ENCODE measurements at regions not wholly inside any gene's neighbourhood (a gene's known extent, or its start where the extent isn't known, plus 50 kb on each side); places are given as distances from the start of the nearest gene placed in this dataset.

DNA sequence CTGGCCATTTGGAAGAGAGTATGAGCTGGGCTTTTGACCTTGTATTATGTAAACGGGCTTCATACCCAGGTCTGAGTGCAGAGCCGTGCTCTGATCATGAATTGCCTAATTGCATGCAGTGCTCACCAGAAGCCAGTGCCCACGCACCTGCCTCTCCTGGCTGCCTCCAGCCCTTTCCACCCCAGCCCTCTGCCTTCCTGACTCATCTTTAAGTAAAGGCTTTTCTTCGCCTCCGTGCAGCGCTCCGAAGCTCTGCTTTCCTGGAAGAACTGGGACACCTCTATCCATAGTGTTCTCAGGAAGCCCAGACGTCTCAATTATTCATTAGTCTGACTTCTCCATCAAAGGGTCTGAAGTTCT, 413.7 kb downstream of the PTPRU start:
- H3K27ac ChIP-seq (ENCODE audit: low read depth, low read length) = no peak overlapping the region
- H4K20me1 ChIP-seq (ENCODE audit: insufficient read depth, low read length) = no peaks in the 10 kb centered on the region
- peaks cover 2% of the 10 kb centered on the region for H3K9me3 Mint-ChIP-seq (ENCODE audit: unreplicated experiment)
- H3K36me3 Mint-ChIP-seq (ENCODE audit: low read depth, unreplicated experiment) = no peaks in the 10 kb centered on the region
- no peaks in the 10 kb centered on the region for H3K79me2 ChIP-seq (ENCODE audit: insufficient read depth, low read length)
- TF ChIP-seq CTCF (IDR thresholded peaks at IDR 0.05; ENCODE audit: insufficient read depth, low read depth, low read length) (no peak), EZH2 (IDR thresholded peaks at IDR 0.05; ENCODE audit: insufficient read depth, low read length) (no peak)
- H3K36me3 ChIP-seq (ENCODE audit: insufficient read depth, low read length) = no peaks in the 10 kb centered on the region
- peaks cover 38% of the 10 kb centered on the region for H3K27me3 Mint-ChIP-seq (ENCODE audit: low read depth, unreplicated experiment)
- H3K4me1 ChIP-seq (ENCODE audit: insufficient read depth, low read length) = peaks cover 4% of the 10 kb centered on the region
- H2AFZ ChIP-seq (ENCODE audit: low read depth, low read length) = no peak overlapping the region
- H3K27ac Mint-ChIP-seq (ENCODE audit: unreplicated experiment) = no peak overlapping the region
- FAIRE-seq (no peak), DNase-seq (ENCODE audit: low read depth) (no peak)
- no peak overlapping the region for H3K4me2 ChIP-seq (ENCODE audit: low read length)
- H3K4me3 Mint-ChIP-seq (ENCODE audit: unreplicated experiment) = no peak overlapping the region
- no peaks in the 10 kb centered on the region for H3K9me3 ChIP-seq (ENCODE audit: insufficient read depth, low read depth, low read length)
- H3K4me1 Mint-ChIP-seq (ENCODE audit: low read depth, unreplicated experiment) = no peaks in the 10 kb centered on the region
- H3K4me3 ChIP-seq (ENCODE audit: insufficient read depth, low read depth, low read length) = no peak overlapping the region
- H3K27me3 ChIP-seq (ENCODE audit: insufficient read depth, low read length) = no peaks in the 10 kb centered on the region
- no peak overlapping the region for H3K9ac ChIP-seq (ENCODE audit: low read length)

DNA sequence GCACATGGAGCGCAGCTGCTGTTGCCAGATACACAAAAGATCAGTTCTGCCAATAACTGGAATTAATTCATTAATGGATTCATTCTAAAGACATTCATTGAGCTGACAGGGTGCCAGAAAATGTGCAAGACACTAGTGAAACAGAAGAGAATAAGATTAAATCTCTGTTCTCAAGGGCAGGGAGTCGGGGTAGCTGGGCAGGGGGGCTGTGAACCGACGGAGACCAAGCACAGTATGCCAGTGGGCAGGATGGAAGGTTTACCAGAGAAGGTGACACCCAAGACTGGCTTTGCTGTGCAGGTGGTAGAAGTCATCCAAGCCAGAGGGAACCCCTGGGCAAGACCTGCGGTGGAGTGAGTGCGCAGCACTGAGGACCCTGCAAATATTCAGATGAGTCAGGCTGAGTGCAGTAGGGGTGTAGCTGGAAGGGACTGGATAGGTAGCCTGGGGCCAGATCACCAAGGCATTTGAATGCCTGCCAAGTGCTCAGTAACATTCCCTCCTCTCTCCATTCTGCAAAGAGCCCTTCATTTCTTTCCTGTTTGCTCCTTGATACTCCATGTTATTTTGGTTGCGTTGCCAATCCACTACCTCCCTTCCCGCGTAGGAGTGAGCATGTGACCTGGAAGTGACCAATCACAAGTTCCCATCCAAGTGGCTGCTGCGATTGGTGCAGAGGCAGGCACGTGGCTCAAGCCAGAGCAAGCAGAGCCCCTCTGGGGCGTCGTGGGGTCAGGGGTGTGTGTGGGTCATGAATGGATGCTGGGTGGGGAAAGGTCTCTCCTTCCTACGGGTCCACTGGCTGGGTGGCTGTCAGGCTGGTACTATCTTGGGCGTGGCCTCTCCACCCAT, 413.1 kb downstream of the PTPRU start:
- no peak for TF ChIP-seq EZH2 (IDR thresholded peaks at IDR 0.05; ENCODE audit: insufficient read depth, low read length)
- no peak for TF ChIP-seq CTCF (IDR thresholded peaks at IDR 0.05; ENCODE audit: insufficient read depth, low read depth, low read length)
- H3K36me3 Mint-ChIP-seq (ENCODE audit: low read depth, unreplicated experiment) = no peaks in the 10 kb centered on the region
- no peaks in the 10 kb centered on the region for H3K9me3 ChIP-seq (ENCODE audit: insufficient read depth, low read depth, low read length)

DNA sequence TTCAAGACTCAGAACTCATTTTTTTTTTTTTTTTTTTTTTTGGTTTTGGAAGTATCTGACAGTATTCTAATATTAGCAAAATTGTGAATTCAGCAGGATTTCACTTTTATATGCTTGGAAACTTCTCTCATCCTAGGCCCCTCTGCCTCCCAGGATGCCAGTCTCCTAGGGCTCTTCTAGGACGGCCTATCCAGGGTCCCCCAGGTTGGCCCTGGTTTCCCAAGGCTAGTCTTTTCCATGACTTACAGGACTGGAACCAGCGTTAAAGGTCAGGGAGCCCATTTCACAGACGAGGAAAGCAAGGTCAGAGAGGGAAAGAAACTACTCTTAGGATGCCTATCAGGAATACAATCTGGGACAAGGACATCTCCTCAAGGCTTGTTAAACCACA, 412.5 kb downstream of the PTPRU start:
- no peaks in the 10 kb centered on the region for H3K36me3 Mint-ChIP-seq (ENCODE audit: low read depth, unreplicated experiment)
- TF ChIP-seq EZH2 (IDR thresholded peaks at IDR 0.05; ENCODE audit: insufficient read depth, low read length) (no peak), CTCF (IDR thresholded peaks at IDR 0.05; ENCODE audit: insufficient read depth, low read depth, low read length) (no peak)
- H3K27ac Mint-ChIP-seq (ENCODE audit: unreplicated experiment) = no peak overlapping the region
- Histone ChIP-seq H3K9ac (ENCODE audit: low read length) (no peak overlapping the region), H3K4me1 (ENCODE audit: insufficient read depth, low read length) (peaks cover 4% of the 10 kb centered on the region), H4K20me1 (ENCODE audit: insufficient read depth, low read length) (no peaks in the 10 kb centered on the region), H3K4me2 (ENCODE audit: low read length) (no peak overlapping the region), H3K36me3 (ENCODE audit: insufficient read depth, low read length) (no peaks in the 10 kb centered on the region), H3K4me3 (ENCODE audit: insufficient read depth, low read depth, low read length) (no peak overlapping the region), H3K79me2 (ENCODE audit: insufficient read depth, low read length) (no peaks in the 10 kb centered on the region), H2AFZ (ENCODE audit: low read depth, low read length) (no peak overlapping the region), H3K9me3 (ENCODE audit: insufficient read depth, low read depth, low read length) (no peaks in the 10 kb centered on the region), H3K27me3 (ENCODE audit: insufficient read depth, low read length) (no peaks in the 10 kb centered on the region), H3K27ac (ENCODE audit: low read depth, low read length) (no peak overlapping the region)
- H3K4me1 Mint-ChIP-seq (ENCODE audit: low read depth, unreplicated experiment) = no peaks in the 10 kb centered on the region
- H3K27me3 Mint-ChIP-seq (ENCODE audit: low read depth, unreplicated experiment) = peaks cover 32% of the 10 kb centered on the region
- H3K4me3 Mint-ChIP-seq (ENCODE audit: unreplicated experiment) = no peak overlapping the region
- DNase-seq (ENCODE audit: low read depth) = no peak
- peaks cover 2% of the 10 kb centered on the region for H3K9me3 Mint-ChIP-seq (ENCODE audit: unreplicated experiment)
- no peak for FAIRE-seq

More for the DNA sequence above, 413.1 kb downstream of the PTPRU start:
- no peak overlapping the region for H3K4me3 ChIP-seq (ENCODE audit: insufficient read depth, low read depth, low read length)
- no peaks in the 10 kb centered on the region for H3K4me1 Mint-ChIP-seq (ENCODE audit: low read depth, unreplicated experiment)
- H3K79me2 ChIP-seq (ENCODE audit: insufficient read depth, low read length) = no peaks in the 10 kb centered on the region
- H3K27me3 ChIP-seq (ENCODE audit: insufficient read depth, low read length) = no peaks in the 10 kb centered on the region
- no peak overlapping the region for H2AFZ ChIP-seq (ENCODE audit: low read depth, low read length)
- H3K4me1 ChIP-seq (ENCODE audit: insufficient read depth, low read length) = peaks cover 4% of the 10 kb centered on the region
- H4K20me1 ChIP-seq (ENCODE audit: insufficient read depth, low read length) = no peaks in the 10 kb centered on the region
- no peak overlapping the region for H3K4me3 Mint-ChIP-seq (ENCODE audit: unreplicated experiment)
- H3K36me3 ChIP-seq (ENCODE audit: insufficient read depth, low read length) = no peaks in the 10 kb centered on the region
- no peak overlapping the region for H3K4me2 ChIP-seq (ENCODE audit: low read length)
- FAIRE-seq = no peak
- no peak overlapping the region for H3K27ac Mint-ChIP-seq (ENCODE audit: unreplicated experiment)
- peaks cover 35% of the 10 kb centered on the region for H3K27me3 Mint-ChIP-seq (ENCODE audit: low read depth, unreplicated experiment)
- H3K9me3 Mint-ChIP-seq (ENCODE audit: unreplicated experiment) = peaks cover 2% of the 10 kb centered on the region
- H3K9ac ChIP-seq (ENCODE audit: low read length) = no peak overlapping the region
- H3K27ac ChIP-seq (ENCODE audit: low read depth, low read length) = no peak overlapping the region
- peak; percentile 29 for DNase-seq (ENCODE audit: low read depth)
